M059J (cell line): ENCODE measurements at regions not wholly inside any gene's neighbourhood (a gene's known extent, or its start where the extent isn't known, plus 50 kb on each side); places are given as distances from the start of the nearest gene placed in this dataset.

Experiments used
- DNase-seq: peaks from one replicate; pipeline ENCODE4 v3.0.0-alpha.2; 2012; ENCODE audit warnings: low read depth

- no peak for DNase-seq
Observed at GRCh38 chr2:6068429-6068828, 376.2 kb downstream of the SOX11 start.

- no peak for DNase-seq
Observed at GRCh38 chr2:6069381-6069780, 377.2 kb downstream of the SOX11 start.

- no peak for DNase-seq
Observed at GRCh38 chr2:6071519-6071918, 379.3 kb downstream of the SOX11 start.

GRCh38 chr2:6072276-6072675 lies 380.1 kb downstream of the SOX11 start:
- no peak for DNase-seq

- no peak for DNase-seq
Observed at GRCh38 chr2:6072768-6073167, 380.6 kb downstream of the SOX11 start.

GRCh38 chr2:6073191-6074088 lies 381.3 kb downstream of the SOX11 start:
- DNase-seq: no peak

GRCh38 chr2:6074089-6074643 lies 382.0 kb downstream of the SOX11 start:
- no peak for DNase-seq

- DNase-seq: no peak
Observed at GRCh38 chr2:6077585-6077984, 385.4 kb downstream of the SOX11 start.

GRCh38 chr2:6078414-6078813 lies 386.2 kb downstream of the SOX11 start:
- DNase-seq: no peak

GRCh38 chr2:6079405-6079804 lies 387.2 kb downstream of the SOX11 start:
- DNase-seq: no peak

- no peak for DNase-seq
Observed at GRCh38 chr2:6080932-6081753, 389.0 kb downstream of the SOX11 start.

GRCh38 chr2:6081955-6082624 lies 389.9 kb downstream of the SOX11 start:
- no peak for DNase-seq

GRCh38 chr2:6082625-6083018 lies 390.4 kb downstream of the SOX11 start:
- DNase-seq: no peak

- DNase-seq: no peak
Observed at GRCh38 chr2:6083136-6083535, 391.0 kb downstream of the SOX11 start.

- no peak for DNase-seq
Observed at GRCh38 chr2:6089474-6089873, 397.3 kb downstream of the SOX11 start.

GRCh38 chr2:6103372-6103771 lies 411.2 kb downstream of the SOX11 start:
- no peak for DNase-seq

GRCh38 chr2:6103949-6104348 lies 411.8 kb downstream of the SOX11 start:
- DNase-seq: no peak

- DNase-seq: no peak
Observed at GRCh38 chr2:6107290-6107689, 415.1 kb downstream of the SOX11 start.

- no peak for DNase-seq
Observed at GRCh38 chr2:6109831-6110230, 417.6 kb downstream of the SOX11 start.

- DNase-seq: no peak
Observed at GRCh38 chr2:6111781-6112261, 419.6 kb downstream of the SOX11 start.

GRCh38 chr2:6113786-6114185 lies 421.6 kb downstream of the SOX11 start:
- no peak for DNase-seq

GRCh38 chr2:6127718-6128117 lies 435.5 kb downstream of the SOX11 start:
- DNase-seq: no peak
